ENCODE measurements at regions not wholly inside any gene's neighbourhood (a gene's known extent, or its start where the extent isn't known, plus 50 kb on each side); places are given as distances from the start of the nearest gene placed in this dataset.

GRCh38 chr1:29839726-29840125 lies 603.4 kb downstream of the PTPRU start:
- Histone ChIP-seq H3K9me3 (no peaks in the 10 kb centered on the region), H3K36me3 (no peaks in the 10 kb centered on the region), H3K27me3 (no peaks in the 10 kb centered on the region), H3K4me3 (no peak overlapping the region), H3K27ac (no peak overlapping the region), H3K4me1 (ENCODE audit: insufficient read depth) (no peaks in the 10 kb centered on the region)
- intact Hi-C loops (cut with DNase I): no loop called here
- no peak for TF ChIP-seq EP300 (IDR thresholded peaks at IDR 0.05)
- no peak for TF ChIP-seq POLR2A (IDR thresholded peaks at IDR 0.05)
- TF ChIP-seq, protein P1, sequence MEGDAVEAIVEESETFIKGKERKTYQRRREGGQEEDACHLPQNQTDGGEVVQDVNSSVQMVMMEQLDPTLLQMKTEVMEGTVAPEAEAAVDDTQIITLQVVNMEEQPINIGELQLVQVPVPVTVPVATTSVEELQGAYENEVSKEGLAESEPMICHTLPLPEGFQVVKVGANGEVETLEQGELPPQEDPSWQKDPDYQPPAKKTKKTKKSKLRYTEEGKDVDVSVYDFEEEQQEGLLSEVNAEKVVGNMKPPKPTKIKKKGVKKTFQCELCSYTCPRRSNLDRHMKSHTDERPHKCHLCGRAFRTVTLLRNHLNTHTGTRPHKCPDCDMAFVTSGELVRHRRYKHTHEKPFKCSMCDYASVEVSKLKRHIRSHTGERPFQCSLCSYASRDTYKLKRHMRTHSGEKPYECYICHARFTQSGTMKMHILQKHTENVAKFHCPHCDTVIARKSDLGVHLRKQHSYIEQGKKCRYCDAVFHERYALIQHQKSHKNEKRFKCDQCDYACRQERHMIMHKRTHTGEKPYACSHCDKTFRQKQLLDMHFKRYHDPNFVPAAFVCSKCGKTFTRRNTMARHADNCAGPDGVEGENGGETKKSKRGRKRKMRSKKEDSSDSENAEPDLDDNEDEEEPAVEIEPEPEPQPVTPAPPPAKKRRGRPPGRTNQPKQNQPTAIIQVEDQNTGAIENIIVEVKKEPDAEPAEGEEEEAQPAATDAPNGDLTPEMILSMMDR (IDR thresholded peaks at IDR 0.05): no peak
- no peak for DNase-seq
- WGBS, 3 donors: 45 to 57% (median 49%) methylated on average over 4 of the region's 4 CpGs

DNA sequence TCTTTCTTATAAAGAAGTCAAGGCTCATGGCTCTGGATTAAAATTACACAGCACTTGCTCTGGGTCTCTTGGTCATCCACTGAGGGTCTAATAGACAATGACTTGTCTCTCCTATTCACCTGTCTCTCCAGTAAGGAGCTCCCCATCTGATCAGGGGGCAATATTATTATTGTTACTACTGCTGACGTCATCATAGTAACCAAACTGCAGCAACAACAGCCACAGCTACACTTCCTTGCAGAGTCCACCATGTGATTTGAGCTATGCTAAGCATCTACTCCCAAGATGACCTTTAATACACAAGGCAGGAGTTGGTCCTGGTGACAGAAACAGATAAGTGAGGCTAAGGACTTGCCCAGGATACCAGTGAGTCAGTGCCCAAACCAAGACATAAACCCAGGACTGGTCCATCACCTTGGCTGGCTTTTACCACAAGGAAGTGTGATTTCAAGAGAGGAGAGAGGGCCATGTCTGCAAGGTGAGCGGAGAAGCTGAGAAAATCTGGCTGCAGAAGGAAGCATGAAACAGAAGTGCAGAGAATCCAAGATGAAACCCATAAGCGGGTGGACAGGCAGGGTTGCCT lies 602.5 kb downstream of the PTPRU start:
- Histone ChIP-seq H3K9me3 (no peaks in the 10 kb centered on the region), H3K36me3 (no peaks in the 10 kb centered on the region), H3K4me1 (ENCODE audit: insufficient read depth) (no peaks in the 10 kb centered on the region), H3K27me3 (no peaks in the 10 kb centered on the region), H3K27ac (no peak overlapping the region), H3K4me3 (no peak overlapping the region)
- intact Hi-C loops (cut with DNase I): no loop called here
- TF ChIP-seq, protein P1 (IDR thresholded peaks at IDR 0.05): no peak
- TF ChIP-seq EP300 (IDR thresholded peaks at IDR 0.05) (no peak), POLR2A (IDR thresholded peaks at IDR 0.05) (no peak)
- 67 to 80% (median 70%) methylated on average over 3 of the region's 3 CpGs for WGBS, 3 donors
- no peak for DNase-seq

GRCh38 chr1:29836651-29837646 lies 600.6 kb downstream of the PTPRU start:
- H3K27ac ChIP-seq: no peak overlapping the region
- no peaks in the 10 kb centered on the region for H3K36me3 ChIP-seq
- TF ChIP-seq POLR2A (IDR thresholded peaks at IDR 0.05): no peak
- no peak for TF ChIP-seq EP300 (IDR thresholded peaks at IDR 0.05)
- TF ChIP-seq, protein P1 (IDR thresholded peaks at IDR 0.05): no peak
- no peaks in the 10 kb centered on the region for H3K27me3 ChIP-seq
- no peaks in the 10 kb centered on the region for H3K9me3 ChIP-seq
- 69 to 78% (median 76%) methylated on average over 12 of the region's 12 CpGs for WGBS, 3 donors
- DNase-seq: no peak
- intact Hi-C loops (cut with DNase I): no loop called here
- H3K4me1 ChIP-seq (ENCODE audit: insufficient read depth): no peaks in the 10 kb centered on the region
- no peak overlapping the region for H3K4me3 ChIP-seq

- no peak for DNase-seq
- Histone ChIP-seq H3K27me3 (no peaks in the 10 kb centered on the region), H3K36me3 (no peaks in the 10 kb centered on the region), H3K4me1 (ENCODE audit: insufficient read depth) (no peaks in the 10 kb centered on the region), H3K27ac (no peak overlapping the region), H3K9me3 (no peaks in the 10 kb centered on the region), H3K4me3 (no peak overlapping the region)
- intact Hi-C loops (cut with DNase I): no loop called here
- TF ChIP-seq, protein P1 (IDR thresholded peaks at IDR 0.05): no peak
- no peak for TF ChIP-seq EP300 (IDR thresholded peaks at IDR 0.05)
- no peak for TF ChIP-seq POLR2A (IDR thresholded peaks at IDR 0.05)
- 47 to 64% (median 63%) methylated on average over 8 of the region's 8 CpGs for WGBS, 3 donors
Measured at GRCh38 chr1:29835874-29836273, 599.6 kb downstream of the PTPRU start.

Data from ovary (tissue), 7 donors.